Activated naive CD4-positive, alpha-beta T cell treated with anti-CD3 and anti-CD28 coated beads, Interleukin-2, amount 50 U/mL, for 24 hours (primary cell): ENCODE measurements at regions not wholly inside any gene's neighbourhood (a gene's known extent, or its start where the extent isn't known, plus 50 kb on each side); places are given as distances from the start of the nearest gene placed in this dataset.
"Not testable (repeated sequence)": the region's sequence is repeated elsewhere in the genome, so short reads cannot be mapped to it uniquely, and the experiment has no call there.

ENCODE experiments used
- H3K27ac Mint-ChIP-seq: one replicate; pipeline ENCODE4 v1.8.0; 2021; ENCODE audit warnings: mild to moderate bottlenecking, mixed read lengths
- H3K27me3 Mint-ChIP-seq: one replicate; pipeline ENCODE4 v1.8.0; 2021; ENCODE audit warnings: mixed read lengths
- H3K36me3 Mint-ChIP-seq: one replicate; pipeline ENCODE4 v1.8.0; 2021; ENCODE audit warnings: mixed read lengths
- H3K4me1 Mint-ChIP-seq: one replicate; pipeline ENCODE4 v1.8.0; 2021; ENCODE audit warnings: mixed read lengths
- H3K4me3 Mint-ChIP-seq: one replicate; pipeline ENCODE4 v1.8.0; 2021; ENCODE audit warnings: mild to moderate bottlenecking, mixed read lengths
- H3K9me3 Mint-ChIP-seq: one replicate; pipeline ENCODE4 v1.8.0; 2021; ENCODE audit warnings: mixed read lengths

- H3K9me3 Mint-ChIP-seq, result peaks cover 8% of the 10 kb centered on the region
These were observed 141.0 kb upstream of the AGTR1 start for GRCh38 chr3:148556664-148557063.

GRCh38 chr3:148577579-148577978, 120.1 kb upstream of the AGTR1 start:
- not testable (repeated sequence) for H3K27me3 Mint-ChIP-seq, H3K9me3 Mint-ChIP-seq, H3K4me3 Mint-ChIP-seq, H3K4me1 Mint-ChIP-seq, H3K36me3 Mint-ChIP-seq, H3K27ac Mint-ChIP-seq

More at GRCh38 chr3:148556664-148557063, 141.0 kb upstream of the AGTR1 start:
- Mint-ChIP-seq H3K4me3 (no peak overlapping the region), H3K27ac (no peak overlapping the region), H3K4me1 (no peaks in the 10 kb centered on the region), H3K36me3 (no peaks in the 10 kb centered on the region), H3K27me3 (no peaks in the 10 kb centered on the region)

GRCh38 chr3:148582126-148582525, 115.6 kb upstream of the AGTR1 start:
- no peaks in the 10 kb centered on the region for H3K27me3 Mint-ChIP-seq
- no peaks in the 10 kb centered on the region for H3K9me3 Mint-ChIP-seq
- H3K27ac Mint-ChIP-seq, result no peak overlapping the region
- no peaks in the 10 kb centered on the region for H3K4me1 Mint-ChIP-seq
- no peaks in the 10 kb centered on the region for H3K36me3 Mint-ChIP-seq
- no peak overlapping the region for H3K4me3 Mint-ChIP-seq

GRCh38 chr3:148583793-148584192, 113.9 kb upstream of the AGTR1 start:
- Mint-ChIP-seq H3K9me3 (no peaks in the 10 kb centered on the region), H3K27me3 (no peaks in the 10 kb centered on the region), H3K27ac (no peak overlapping the region), H3K4me1 (no peaks in the 10 kb centered on the region), H3K36me3 (no peaks in the 10 kb centered on the region), H3K4me3 (no peak overlapping the region)

GRCh38 chr3:148584438-148584837, 113.3 kb upstream of the AGTR1 start:
- Mint-ChIP-seq H3K36me3 (no peaks in the 10 kb centered on the region), H3K4me1 (no peaks in the 10 kb centered on the region), H3K4me3 (no peak overlapping the region), H3K27ac (no peak overlapping the region), H3K27me3 (no peaks in the 10 kb centered on the region), H3K9me3 (no peaks in the 10 kb centered on the region)

GRCh38 chr3:148585671-148586379, 111.9 kb upstream of the AGTR1 start:
- no peaks in the 10 kb centered on the region for H3K36me3 Mint-ChIP-seq
- H3K27ac Mint-ChIP-seq, result no peak overlapping the region
- H3K27me3 Mint-ChIP-seq, result no peaks in the 10 kb centered on the region
- no peak overlapping the region for H3K4me3 Mint-ChIP-seq
- H3K4me1 Mint-ChIP-seq, result no peaks in the 10 kb centered on the region
- no peaks in the 10 kb centered on the region for H3K9me3 Mint-ChIP-seq

- Mint-ChIP-seq H3K27me3 (no peaks in the 10 kb centered on the region), H3K9me3 (no peaks in the 10 kb centered on the region), H3K4me3 (no peak overlapping the region), H3K36me3 (no peaks in the 10 kb centered on the region), H3K27ac (no peak overlapping the region), H3K4me1 (no peaks in the 10 kb centered on the region)
These were observed 109.4 kb upstream of the AGTR1 start for GRCh38 chr3:148588291-148588690.

GRCh38 chr3:148591525-148591924, 106.2 kb upstream of the AGTR1 start:
- Mint-ChIP-seq H3K9me3 (no peaks in the 10 kb centered on the region), H3K4me1 (no peaks in the 10 kb centered on the region), H3K27ac (no peak overlapping the region), H3K4me3 (no peak overlapping the region), H3K36me3 (no peaks in the 10 kb centered on the region), H3K27me3 (no peaks in the 10 kb centered on the region)

- Mint-ChIP-seq H3K9me3 (no peaks in the 10 kb centered on the region), H3K27me3 (no peaks in the 10 kb centered on the region), H3K27ac (no peak overlapping the region)
These were observed 99.1 kb upstream of the AGTR1 start for GRCh38 chr3:148598619-148599018.

GRCh38 chr3:148599481-148599880, 98.2 kb upstream of the AGTR1 start:
- Mint-ChIP-seq H3K36me3 (no peaks in the 10 kb centered on the region), H3K4me1 (no peaks in the 10 kb centered on the region), H3K27ac (no peak overlapping the region), H3K27me3 (no peaks in the 10 kb centered on the region), H3K4me3 (no peak overlapping the region), H3K9me3 (no peaks in the 10 kb centered on the region)

More at GRCh38 chr3:148598619-148599018, 99.1 kb upstream of the AGTR1 start:
- Mint-ChIP-seq H3K4me1 (no peaks in the 10 kb centered on the region), H3K36me3 (no peaks in the 10 kb centered on the region), H3K4me3 (no peak overlapping the region)

- Mint-ChIP-seq H3K4me1 (no peaks in the 10 kb centered on the region), H3K36me3 (no peaks in the 10 kb centered on the region), H3K4me3 (no peak overlapping the region), H3K9me3 (no peaks in the 10 kb centered on the region), H3K27ac (no peak overlapping the region), H3K27me3 (no peaks in the 10 kb centered on the region)
These were observed 97.3 kb upstream of the AGTR1 start for GRCh38 chr3:148600440-148600839.

- no peaks in the 10 kb centered on the region for H3K27me3 Mint-ChIP-seq
- no peaks in the 10 kb centered on the region for H3K36me3 Mint-ChIP-seq
- H3K27ac Mint-ChIP-seq, result no peak overlapping the region
- H3K9me3 Mint-ChIP-seq, result no peaks in the 10 kb centered on the region
- H3K4me1 Mint-ChIP-seq, result no peaks in the 10 kb centered on the region
- H3K4me3 Mint-ChIP-seq, result no peak overlapping the region
These were observed 96.6 kb upstream of the AGTR1 start for GRCh38 chr3:148600902-148601765.

GRCh38 chr3:148601766-148602685, 95.7 kb upstream of the AGTR1 start:
- H3K27me3 Mint-ChIP-seq, result no peaks in the 10 kb centered on the region
- H3K4me3 Mint-ChIP-seq, result no peak overlapping the region
- no peaks in the 10 kb centered on the region for H3K9me3 Mint-ChIP-seq
- H3K4me1 Mint-ChIP-seq, result no peaks in the 10 kb centered on the region
- no peaks in the 10 kb centered on the region for H3K36me3 Mint-ChIP-seq
- no peak overlapping the region for H3K27ac Mint-ChIP-seq

- Mint-ChIP-seq H3K27me3 (no peaks in the 10 kb centered on the region), H3K4me3 (no peak overlapping the region), H3K4me1 (no peaks in the 10 kb centered on the region), H3K36me3 (no peaks in the 10 kb centered on the region), H3K27ac (no peak overlapping the region), H3K9me3 (peaks cover 3% of the 10 kb centered on the region)
These were observed 93.2 kb upstream of the AGTR1 start for GRCh38 chr3:148604270-148605085.

GRCh38 chr3:148605521-148605920, 92.2 kb upstream of the AGTR1 start:
- Mint-ChIP-seq H3K4me3 (no peak overlapping the region), H3K9me3 (peaks cover 8% of the 10 kb centered on the region), H3K27me3 (no peaks in the 10 kb centered on the region), H3K27ac (no peak overlapping the region), H3K36me3 (no peaks in the 10 kb centered on the region), H3K4me1 (no peaks in the 10 kb centered on the region)
